Ovary (tissue), 7 donors: ENCODE measurements at regions not wholly inside any gene's neighbourhood (a gene's known extent, or its start where the extent isn't known, plus 50 kb on each side); places are given as distances from the start of the nearest gene placed in this dataset.

Source experiments
- DNase-seq, 5 donors: peaks; one replicate each; pipeline ENCODE4 v3.0.0-alpha.2; 2019 to 2020
- H3K27ac ChIP-seq, 2 donors: fragments of 200-600 bp; one replicate each; pipeline versions ENCODE4 v1.5.1 to v1.8.0; 2019 to 2022
- H3K27me3 ChIP-seq: fragments of 200-600 bp; one replicate; pipeline ENCODE4 v1.8.0; 2022
- H3K36me3 ChIP-seq: fragments of 200-600 bp; sonication (generic); one replicate; pipeline ENCODE4 v1.5.1; 2019
- H3K4me1 ChIP-seq: one replicate; pipeline ENCODE4 v1.8.1; 2013; ENCODE audit warnings: mild to moderate bottlenecking, moderate library complexity; ENCODE audit not compliant: insufficient read depth
- H3K4me3 ChIP-seq: fragments of 200-600 bp; sonication (generic); one replicate; pipeline ENCODE4 v1.5.1; 2017
- H3K9me3 ChIP-seq, 2 donors: fragments of 200-600 bp in 1 of 2; sonication (generic) in 1 of 2; one replicate each; pipeline versions ENCODE4 v1.5.1 to v1.8.1; 2013 to 2019; ENCODE audit warnings: mild to moderate bottlenecking in 1 of 2, moderate library complexity in 1 of 2
- EP300 ChIP-seq: sonication (generic); formaldehyde crosslinking; IDR thresholded peaks from one replicate; pipeline ENCODE4 v1.6.1; 2017; ENCODE audit warnings: antibody characterized with exemption
- POLR2A ChIP-seq: fragments of 450-650 bp; IDR thresholded peaks from one replicate; pipeline ENCODE4 v1.6.1; 2017; ENCODE audit warnings: antibody characterized with exemption, mild to moderate bottlenecking, moderate library complexity
- WGBS, 3 donors: extraction: QIAGEN DNeasy Blood & Tissue Kit in 1 of 3; methylation state at CpG; one replicate each; pipeline versions ENCODE4 v1.1.5 to v1.1.7; 2013 to 2017; 5-methylcytosine and 5-hydroxymethylcytosine counted together
- intact Hi-C, 4 donors: fragments of 100-400 bp; cut with DNase I; formaldehyde crosslinking; loops; one replicate each; pipeline versions ENCODE4 v1.11.0 to v1.15.1; 2022 to 2023
- TF ChIP-seq, protein P1 (sequence below), 3 donors: fragments of 450-650 bp in 2 of 3; fragments of 200-600 bp in 1 of 3; IDR thresholded peaks; one replicate each; pipeline versions ENCODE4 v1.5.1 to v1.8.0; 2016 to 2022; ENCODE audit warnings: antibody characterized with exemption in 3 of 3, mild to moderate bottlenecking in 1 of 3
- donor health status: DM: no; HTN: no; CAD: no; lungs with moderate emphysema.
- donor health status: DM: no; HTN: no; CAD: no.
- donor health status: Bipolar disorder and iron deficiency.
- donor health status: DM: no; HTN: no; CAD: no.
- donor health status: DM: yes; HTN: yes; CAD: no.

DNA sequence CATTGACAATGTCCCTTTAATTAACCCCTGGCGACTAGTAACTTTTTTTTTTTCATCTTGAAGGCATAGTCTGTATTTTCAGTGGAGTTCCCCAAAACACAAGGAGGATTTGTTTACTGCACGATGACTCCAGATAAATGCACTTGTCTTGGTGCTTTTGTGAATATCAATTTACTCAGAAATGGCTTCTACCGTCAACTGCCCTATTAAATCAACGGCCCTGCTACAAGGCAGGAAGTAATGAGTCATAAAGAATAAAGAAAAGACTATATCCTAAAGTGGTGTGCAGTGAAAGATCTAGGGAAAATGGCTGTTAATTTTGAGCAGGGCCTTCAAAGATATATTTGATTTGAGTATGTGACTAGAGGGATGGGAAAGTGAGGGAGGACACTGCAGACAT lies 388.3 kb upstream of the CHD1 start:
- Histone ChIP-seq H3K4me3 (no peak overlapping the region), H3K9me3 (no peaks in the 10 kb centered on the region), H3K27me3 (no peaks in the 10 kb centered on the region), H3K4me1 (no peaks in the 10 kb centered on the region), H3K27ac (no peak overlapping the region), H3K36me3 (no peaks in the 10 kb centered on the region)
- WGBS, 3 donors: 76 to 80% (median 76%) methylated on average over 4 of the region's 4 CpGs
- intact Hi-C loops: no loop called here
- TF ChIP-seq, protein P1, sequence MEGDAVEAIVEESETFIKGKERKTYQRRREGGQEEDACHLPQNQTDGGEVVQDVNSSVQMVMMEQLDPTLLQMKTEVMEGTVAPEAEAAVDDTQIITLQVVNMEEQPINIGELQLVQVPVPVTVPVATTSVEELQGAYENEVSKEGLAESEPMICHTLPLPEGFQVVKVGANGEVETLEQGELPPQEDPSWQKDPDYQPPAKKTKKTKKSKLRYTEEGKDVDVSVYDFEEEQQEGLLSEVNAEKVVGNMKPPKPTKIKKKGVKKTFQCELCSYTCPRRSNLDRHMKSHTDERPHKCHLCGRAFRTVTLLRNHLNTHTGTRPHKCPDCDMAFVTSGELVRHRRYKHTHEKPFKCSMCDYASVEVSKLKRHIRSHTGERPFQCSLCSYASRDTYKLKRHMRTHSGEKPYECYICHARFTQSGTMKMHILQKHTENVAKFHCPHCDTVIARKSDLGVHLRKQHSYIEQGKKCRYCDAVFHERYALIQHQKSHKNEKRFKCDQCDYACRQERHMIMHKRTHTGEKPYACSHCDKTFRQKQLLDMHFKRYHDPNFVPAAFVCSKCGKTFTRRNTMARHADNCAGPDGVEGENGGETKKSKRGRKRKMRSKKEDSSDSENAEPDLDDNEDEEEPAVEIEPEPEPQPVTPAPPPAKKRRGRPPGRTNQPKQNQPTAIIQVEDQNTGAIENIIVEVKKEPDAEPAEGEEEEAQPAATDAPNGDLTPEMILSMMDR (IDR thresholded peaks at IDR 0.05): no peak
- TF ChIP-seq EP300: no peak
- no peak for TF ChIP-seq POLR2A
- no peak for DNase-seq

DNA sequence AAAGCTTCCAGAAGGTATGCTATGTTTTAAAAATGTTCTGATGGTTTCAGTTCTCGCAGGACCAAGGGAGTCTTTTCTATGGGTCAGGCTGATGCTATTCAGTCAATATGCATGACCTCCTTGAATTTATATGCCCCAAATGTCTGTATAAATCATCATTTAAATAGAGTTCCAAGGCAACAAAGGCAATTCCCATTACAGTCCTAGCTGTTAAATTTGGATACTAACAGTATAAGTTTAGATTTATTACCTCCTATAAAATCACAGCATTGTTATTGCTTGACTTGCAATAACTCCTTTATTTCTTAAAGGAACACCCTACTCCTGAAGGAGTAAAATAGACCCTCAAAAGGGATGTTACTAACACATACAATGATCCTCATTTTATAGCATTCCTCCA lies 387.7 kb upstream of the CHD1 start:
- intact Hi-C loops: no loop called here
- Histone ChIP-seq H3K4me1 (no peaks in the 10 kb centered on the region), H3K27ac (no peak overlapping the region), H3K36me3 (no peaks in the 10 kb centered on the region), H3K9me3 (no peaks in the 10 kb centered on the region), H3K27me3 (no peaks in the 10 kb centered on the region), H3K4me3 (no peak overlapping the region)
- WGBS, 3 donors: 78 to 87% (median 83%) methylated on average over 1 of the region's 1 CpG
- no peak for DNase-seq
- TF ChIP-seq POLR2A (no peak), EP300 (no peak)
- TF ChIP-seq, protein P1 (IDR thresholded peaks at IDR 0.05): no peak

- H3K27ac ChIP-seq: no peak overlapping the region
- H3K4me3 ChIP-seq: no peak overlapping the region
- DNase-seq: no peak
- WGBS, 3 donors: 56 to 58% (median 57%) methylated on average over 2 of the region's 2 CpGs
- no peaks in the 10 kb centered on the region for H3K27me3 ChIP-seq
- no peak for TF ChIP-seq POLR2A
- no peak for TF ChIP-seq EP300
- TF ChIP-seq, protein P1 (IDR thresholded peaks at IDR 0.05): no peak
- no peaks in the 10 kb centered on the region for H3K36me3 ChIP-seq
- intact Hi-C loops: no loop called here
- H3K9me3 ChIP-seq: no peaks in the 10 kb centered on the region
- no peaks in the 10 kb centered on the region for H3K4me1 ChIP-seq
These were observed 386.8 kb upstream of the CHD1 start for GRCh38 chr5:99315413-99316183.

DNA sequence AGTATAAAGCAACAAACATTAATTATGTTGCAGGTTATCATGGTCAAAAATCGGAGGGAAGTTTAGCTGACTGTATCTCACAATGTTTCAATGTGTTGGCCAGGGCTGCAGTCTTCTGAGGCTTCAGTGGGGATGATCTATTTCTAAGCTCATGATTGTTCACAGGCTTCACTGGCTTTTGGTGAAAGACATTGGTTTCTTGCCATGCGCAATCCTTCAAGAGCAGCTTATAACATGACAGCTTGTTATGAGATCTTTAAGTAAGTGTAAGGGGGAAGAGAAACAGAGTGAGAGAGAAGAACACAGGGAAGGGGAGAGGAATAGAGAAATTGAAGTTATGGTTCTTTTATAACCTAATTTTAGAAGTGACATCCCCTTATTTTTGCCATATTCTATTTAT lies 385.9 kb upstream of the CHD1 start:
- no peak for TF ChIP-seq POLR2A
- TF ChIP-seq, protein P1 (IDR thresholded peaks at IDR 0.05): no peak
- TF ChIP-seq EP300: no peak
- Histone ChIP-seq H3K36me3 (no peaks in the 10 kb centered on the region), H3K27me3 (no peaks in the 10 kb centered on the region), H3K4me1 (no peaks in the 10 kb centered on the region), H3K4me3 (no peak overlapping the region), H3K27ac (no peak overlapping the region), H3K9me3 (no peaks in the 10 kb centered on the region)
- no peak for DNase-seq
- 73 to 78% (median 77%) methylated on average over 2 of the region's 2 CpGs for WGBS, 3 donors
- intact Hi-C loops: no loop called here
